GM12874 (cell line): ENCODE measurements at regions not wholly inside any gene's neighbourhood (a gene's known extent, or its start where the extent isn't known, plus 50 kb on each side); places are given as distances from the start of the nearest gene placed in this dataset.

Source experiments
- CTCF ChIP-seq: IDR thresholded peaks from 2 replicates; pipeline ENCODE4 v1.5.1; 2011; ENCODE audit warnings: low read depth, mild to moderate bottlenecking, control low read depth, low read length, moderate library complexity; ENCODE audit not compliant: insufficient read depth

- no peak for TF ChIP-seq CTCF
Measured at GRCh38 chr6:91130126-91130525, 543.3 kb upstream of the MAP3K7 start.

- TF ChIP-seq CTCF, result no peak
Measured at GRCh38 chr6:91127752-91128151, 540.9 kb upstream of the MAP3K7 start.

- no peak for TF ChIP-seq CTCF
Measured at GRCh38 chr6:91126876-91127275, 540.0 kb upstream of the MAP3K7 start.

GRCh38 chr6:91117550-91117949, 530.7 kb upstream of the MAP3K7 start:
- TF ChIP-seq CTCF, result no peak

- TF ChIP-seq CTCF, result no peak
Measured at GRCh38 chr6:91114123-91114708, 527.3 kb upstream of the MAP3K7 start.

GRCh38 chr6:91106083-91106482, 519.2 kb upstream of the MAP3K7 start:
- no peak for TF ChIP-seq CTCF

- no peak for TF ChIP-seq CTCF
Measured at GRCh38 chr6:91105532-91105931, 518.7 kb upstream of the MAP3K7 start.
